Mesenchymal stem cell (in vitro differentiated cells and primary cell): ENCODE measurements at regions not wholly inside any gene's neighbourhood (a gene's known extent, or its start where the extent isn't known, plus 50 kb on each side); places are given as distances from the start of the nearest gene placed in this dataset.
A peak's percentile ranks its signal among the peaks of the same experiment; 100 is the strongest.

Experiments
- DNase-seq: peaks from one replicate; pipeline ENCODE4 v3.0.0-alpha.2; 2013
- H2AFZ ChIP-seq: one replicate; pipeline ENCODE4 v1.6.1; 2013; ENCODE audit warnings: low read depth, mild to moderate bottlenecking, control low read depth, inconsistent platforms, low read length, moderate library complexity
- H2AK5ac ChIP-seq: 2 replicates; pipeline ENCODE4 v1.6.1; 2013; ENCODE audit warnings: low read length, moderate library complexity, mild to moderate bottlenecking, inconsistent platforms; ENCODE audit not compliant: severe bottlenecking
- H2BK120ac ChIP-seq: one replicate; pipeline ENCODE4 v1.6.1; 2013; ENCODE audit warnings: low read depth, mild to moderate bottlenecking, inconsistent platforms, low read length, moderate library complexity
- H2BK12ac ChIP-seq, 2 experiments: one replicate each; pipeline ENCODE4 v1.6.1; 2013; ENCODE audit warnings: inconsistent platforms in 2 of 2, low read length in 2 of 2, mild to moderate bottlenecking in 2 of 2, moderate library complexity in 2 of 2, control low read depth in 1 of 2
- H2BK15ac ChIP-seq: one replicate; pipeline ENCODE4 v1.6.1; 2013; ENCODE audit warnings: mild to moderate bottlenecking, low read depth, inconsistent platforms; ENCODE audit not compliant: poor library complexity, severe bottlenecking
- H2BK5ac ChIP-seq: 2 replicates; pipeline ENCODE4 v1.6.1; 2013; ENCODE audit warnings: low read depth, mild to moderate bottlenecking, low read length, control low read depth, inconsistent platforms; ENCODE audit not compliant: poor library complexity, severe bottlenecking
- H3K14ac ChIP-seq, 2 experiments: one replicate each; pipeline ENCODE4 v1.6.1; 2013; ENCODE audit warnings: inconsistent platforms in 2 of 2, low read length in 2 of 2, control low read depth in 1 of 2, mild to moderate bottlenecking in 1 of 2, moderate library complexity in 1 of 2
- H3K18ac ChIP-seq, 2 experiments: one replicate each; pipeline ENCODE4 v1.6.1; 2013; ENCODE audit warnings: inconsistent platforms in 2 of 2, low read length in 2 of 2, control low read depth in 1 of 2, low read depth in 1 of 2, mild to moderate bottlenecking in 1 of 2
- H3K23ac ChIP-seq, 2 experiments: one replicate each; pipeline ENCODE4 v1.6.1; 2013; ENCODE audit warnings: inconsistent platforms in 2 of 2, low read length in 2 of 2, mild to moderate bottlenecking in 2 of 2, moderate library complexity in 2 of 2, control low read depth in 1 of 2
- H3K27ac ChIP-seq: 2 replicates; pipeline ENCODE4 v1.5.1; 2013; ENCODE audit warnings: mild to moderate bottlenecking, moderate library complexity, low read length, control low read depth, inconsistent platforms; ENCODE audit not compliant: poor library complexity, severe bottlenecking
- H3K27me3 ChIP-seq, 2 experiments: 2 replicates each; pipeline versions ENCODE4 v1.6.1 to v1.7.0; 2013; ENCODE audit warnings: low read length in 2 of 2, mild to moderate bottlenecking in 2 of 2, moderate library complexity in 2 of 2, control low read depth in 1 of 2, inconsistent platforms in 1 of 2; ENCODE audit not compliant: control insufficient read depth in 1 of 2, insufficient read depth in 1 of 2
- H3K36me3 ChIP-seq, 2 experiments: 2 replicates each; pipeline versions ENCODE4 v1.6.1 to v1.7.0; 2013; ENCODE audit warnings: low read length in 2 of 2, control low read depth in 1 of 2, inconsistent platforms in 1 of 2, low read depth in 1 of 2, mild to moderate bottlenecking in 1 of 2; ENCODE audit not compliant: insufficient read depth in 2 of 2, control insufficient read depth in 1 of 2
- H3K4ac ChIP-seq, 2 experiments: one replicate each; pipeline ENCODE4 v1.6.1; 2013; ENCODE audit warnings: inconsistent platforms in 2 of 2, low read length in 2 of 2, mild to moderate bottlenecking in 2 of 2, moderate library complexity in 2 of 2, control low read depth in 1 of 2, low read depth in 1 of 2
- H3K4me1 ChIP-seq: 2 replicates; pipeline ENCODE4 v1.6.1; 2013; ENCODE audit warnings: low read depth, low read length, control low read depth; ENCODE audit not compliant: control insufficient read depth, insufficient read depth
- H3K4me2 ChIP-seq: 2 replicates; pipeline ENCODE4 v1.6.1; 2013; ENCODE audit warnings: low read length, mild to moderate bottlenecking, inconsistent platforms; ENCODE audit not compliant: poor library complexity, severe bottlenecking
- H3K4me3 ChIP-seq, 2 experiments: 2 replicates each; pipeline versions ENCODE4 v1.5.1 to v1.7.0; 2013; ENCODE audit warnings: low read length in 2 of 2, mild to moderate bottlenecking in 2 of 2, control low read depth in 1 of 2, low read depth in 1 of 2; ENCODE audit not compliant: insufficient read depth in 1 of 2
- H3K79me1 ChIP-seq: replicated peaks from 2 replicates; pipeline ENCODE4 v1.6.1; 2013; ENCODE audit warnings: mild to moderate bottlenecking, control low read depth, low read length, inconsistent platforms; ENCODE audit not compliant: poor library complexity, severe bottlenecking
- H3K9ac ChIP-seq: 2 replicates; pipeline ENCODE4 v1.7.0; 2013; ENCODE audit warnings: mild to moderate bottlenecking, low read length, moderate library complexity
- H3K9me3 ChIP-seq: 2 replicates; pipeline ENCODE4 v1.7.0; 2013; ENCODE audit warnings: mild to moderate bottlenecking, low read length; ENCODE audit not compliant: control insufficient read depth
- H4K8ac ChIP-seq: one replicate; pipeline ENCODE4 v1.6.1; 2013; ENCODE audit warnings: inconsistent platforms, mild to moderate bottlenecking, low read length, moderate library complexity
- H4K91ac ChIP-seq: one replicate; pipeline ENCODE4 v1.6.1; 2013; ENCODE audit warnings: mild to moderate bottlenecking, low read length, inconsistent platforms
- WGBS: methylation state at CpG from one replicate; pipeline ENCODE4 v1.1.7; 2013; ENCODE audit warnings: mixed read lengths; 5-methylcytosine and 5-hydroxymethylcytosine counted together

DNA sequence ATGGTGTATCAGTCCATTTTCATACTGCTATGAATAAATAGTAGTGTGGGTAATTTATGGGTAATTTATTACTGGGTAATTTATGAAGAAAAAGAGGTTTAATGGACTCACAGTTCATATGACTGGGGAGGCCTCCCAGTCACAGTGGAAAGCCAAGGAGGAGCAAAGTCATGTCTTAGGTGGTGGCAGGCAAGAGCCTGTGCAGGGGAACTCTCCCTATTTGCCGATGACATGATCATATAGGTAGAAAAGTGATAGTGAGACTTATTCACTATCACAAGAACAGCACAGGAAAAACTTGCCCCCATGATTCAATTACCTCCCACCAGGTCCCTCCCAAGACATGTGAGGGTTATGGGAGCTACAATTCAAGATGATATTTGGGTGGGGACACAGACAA, 1137.7 kb downstream of the UQCRFS1 start:
- Histone ChIP-seq H4K8ac (no peak overlapping the region), H2BK120ac (no peak overlapping the region), H3K9me3 (no peaks in the 10 kb centered on the region), H3K18ac (no peak overlapping the region), H3K36me3 (peaks cover 0 to 3% of the 10 kb centered on the region in 2 experiments), H2BK5ac (no peak overlapping the region), H3K4ac (no peak overlapping the region), H2BK15ac (no peak overlapping the region), H3K27ac (peak overlapping the region; percentile 44), H3K4me2 (no peak overlapping the region), H3K23ac (no peak overlapping the region), H3K27me3 (no peaks in the 10 kb centered on the region), H3K9ac (no peak overlapping the region), H2AK5ac (no peak overlapping the region), H3K4me3 (no peak overlapping the region), H2BK12ac (no peak overlapping the region), H3K14ac (no peak overlapping the region), H3K79me1 (peaks cover 6% of the 10 kb centered on the region), H4K91ac (no peak overlapping the region), H2AFZ (no peak overlapping the region), H3K4me1 (peaks cover 6% of the 10 kb centered on the region)
- WGBS = no CpG with 5 or more reads among the region's 1 CpG
- no peak for DNase-seq

- no peak overlapping the region for H3K18ac ChIP-seq
- H3K4ac ChIP-seq = no peak overlapping the region
- H4K8ac ChIP-seq = no peak overlapping the region
- no peaks in the 10 kb centered on the region for H3K27me3 ChIP-seq
- no peak overlapping the region for H3K4me3 ChIP-seq
- H2BK15ac ChIP-seq = no peak overlapping the region
- peak overlapping the region; percentile 31 for H3K27ac ChIP-seq
- no peak overlapping the region for H3K4me2 ChIP-seq
- H3K23ac ChIP-seq = no peak overlapping the region
- no peak overlapping the region for H3K9ac ChIP-seq
- H2BK12ac ChIP-seq = no peak overlapping the region
- H2BK5ac ChIP-seq = no peak overlapping the region
- H4K91ac ChIP-seq = no peak overlapping the region
- no peaks in the 10 kb centered on the region for H3K9me3 ChIP-seq
- H2BK120ac ChIP-seq = no peak overlapping the region
- WGBS = 86% methylated on average over 2 of the region's 2 CpGs
- H2AK5ac ChIP-seq = no peak overlapping the region
- peaks cover 0 to 3% of the 10 kb centered on the region in 2 experiments for H3K36me3 ChIP-seq
- H3K4me1 ChIP-seq = peaks cover 6% of the 10 kb centered on the region
- no peak overlapping the region for H3K14ac ChIP-seq
- no peak overlapping the region for H2AFZ ChIP-seq
- no peak for DNase-seq
- peaks cover 6% of the 10 kb centered on the region for H3K79me1 ChIP-seq
Observed at GRCh38 chr19:28074773-28075172, 1138.2 kb downstream of the UQCRFS1 start.

DNA sequence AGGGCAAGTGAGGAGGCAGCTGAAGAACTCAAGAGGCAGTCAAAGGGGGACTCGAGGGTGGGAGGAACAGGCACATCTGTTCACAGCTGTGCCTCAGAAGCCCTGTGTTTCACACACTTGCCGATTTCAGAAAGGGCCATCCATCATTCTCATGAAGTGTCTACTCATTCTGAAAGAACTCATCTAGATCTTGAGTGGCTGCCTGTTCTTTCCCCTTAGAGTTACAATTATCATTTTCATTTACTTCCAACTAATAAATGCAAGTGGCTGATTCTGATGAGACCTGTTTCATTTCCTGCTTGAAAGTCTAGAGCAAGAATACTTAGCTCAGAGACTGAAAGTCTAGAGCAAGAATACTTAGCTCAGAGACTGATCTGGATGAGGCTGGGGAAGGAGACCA, 1145.1 kb downstream of the UQCRFS1 start:
- Histone ChIP-seq H3K4me3 (no peak overlapping the region), H3K36me3 (peaks cover 0 to 3% of the 10 kb centered on the region in 2 experiments)
- WGBS = 26% methylated on average over 2 of the region's 2 CpGs

GRCh38 chr19:28066988-28067387, 1146.0 kb downstream of the UQCRFS1 start:
- Histone ChIP-seq H2AFZ (no peak overlapping the region), H2BK15ac (no peak overlapping the region), H2BK5ac (no peak overlapping the region), H3K9ac (no peak overlapping the region), H2AK5ac (no peak overlapping the region), H4K91ac (no peak overlapping the region), H4K8ac (no peak overlapping the region), H3K14ac (no peak overlapping the region), H3K27me3 (no peaks in the 10 kb centered on the region), H3K36me3 (peaks cover 0 to 3% of the 10 kb centered on the region in 2 experiments), H3K79me1 (peaks cover 11% of the 10 kb centered on the region), H2BK120ac (no peak overlapping the region), H3K4ac (no peak overlapping the region), H3K18ac (no peak overlapping the region), H3K9me3 (no peaks in the 10 kb centered on the region), H3K27ac (no peak overlapping the region), H3K4me3 (no peak overlapping the region), H3K4me1 (peaks cover 11% of the 10 kb centered on the region), H3K4me2 (no peak overlapping the region), H2BK12ac (no peak overlapping the region), H3K23ac (no peak overlapping the region)
- no peak for DNase-seq
- WGBS = 84% methylated on average over 8 of the region's 8 CpGs

More for the DNA sequence above, 1145.1 kb downstream of the UQCRFS1 start:
- H3K4me1 ChIP-seq = peaks cover 11% of the 10 kb centered on the region
- H3K4me2 ChIP-seq = no peak overlapping the region
- no peak overlapping the region for H2BK120ac ChIP-seq
- H3K23ac ChIP-seq = no peak overlapping the region
- no peak overlapping the region for H3K18ac ChIP-seq
- peak overlapping the region; percentile 14 for H2AK5ac ChIP-seq
- H3K27me3 ChIP-seq = no peaks in the 10 kb centered on the region
- H2BK5ac ChIP-seq = no peak overlapping the region
- no peaks in the 10 kb centered on the region for H3K9me3 ChIP-seq
- no peak overlapping the region for H3K14ac ChIP-seq
- DNase-seq = no peak
- no peak overlapping the region for H2BK12ac ChIP-seq
- H4K91ac ChIP-seq = no peak overlapping the region
- H2AFZ ChIP-seq = no peak overlapping the region
- no peak overlapping the region for H3K9ac ChIP-seq
- peaks cover 11% of the 10 kb centered on the region for H3K79me1 ChIP-seq
- no peak overlapping the region for H3K4ac ChIP-seq
- no peak overlapping the region for H3K27ac ChIP-seq
- H4K8ac ChIP-seq = no peak overlapping the region
- H2BK15ac ChIP-seq = no peak overlapping the region
